ENCODE measurements at regions not wholly inside any gene's neighbourhood (a gene's known extent, or its start where the extent isn't known, plus 50 kb on each side); places are given as distances from the start of the nearest gene placed in this dataset.
A peak's percentile ranks its signal among the peaks of the same experiment; 100 is the strongest.
"Not testable (repeated sequence)": the region's sequence is repeated elsewhere in the genome, so short reads cannot be mapped to it uniquely, and the experiment has no call there.

DNA sequence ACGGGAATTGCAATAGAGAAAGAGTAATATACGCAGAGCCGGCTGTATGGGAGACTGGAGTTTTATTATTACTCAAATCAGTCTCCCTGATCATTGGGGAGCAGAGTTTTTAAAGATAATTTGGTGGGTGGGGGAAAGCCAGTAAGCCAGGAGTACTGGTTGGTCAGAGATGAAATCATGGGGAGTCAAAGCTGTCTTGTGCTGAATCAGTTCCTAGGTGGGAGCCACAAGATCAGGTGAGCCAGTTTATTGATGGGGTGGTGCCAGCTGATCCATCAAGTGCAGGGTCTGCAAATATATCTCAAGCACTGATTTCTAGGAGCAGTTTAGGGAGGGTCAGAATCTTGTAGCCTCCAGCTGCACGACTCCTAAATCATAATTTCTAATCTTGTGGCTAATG, 69.2 kb upstream of the SNX9 start:
- H3K23ac ChIP-seq (ENCODE audit: low read length); H4K8ac ChIP-seq (ENCODE audit: low read depth, low read length); H4K12ac ChIP-seq (ENCODE audit: low read depth, low read length); H3K4me2 ChIP-seq (ENCODE audit: low read length); H3K79me1 ChIP-seq (ENCODE audit: low read length); H3K9me3 ChIP-seq (ENCODE audit: insufficient read depth, low read depth, low read length); H3K14ac ChIP-seq (ENCODE audit: low read length); H3K36me3 ChIP-seq (ENCODE audit: control insufficient read depth in 1 of 2, insufficient read depth in 2 of 2, low read length in 2 of 2); H2BK12ac ChIP-seq (ENCODE audit: low read length); H3K4me1 ChIP-seq (ENCODE audit: control insufficient read depth in 1 of 2, insufficient read depth in 2 of 2, low read length in 2 of 2); H2AK5ac ChIP-seq (ENCODE audit: low read length); H2AFZ ChIP-seq (ENCODE audit: insufficient read depth, low read length, poor library complexity); DNase-seq; H3K4ac ChIP-seq (ENCODE audit: low read depth, low read length); H3K27me3 ChIP-seq (ENCODE audit: insufficient read depth, low read length); H3K9ac ChIP-seq (ENCODE audit: low read length); H3K18ac ChIP-seq (ENCODE audit: low read length); H3K4me3 ChIP-seq (ENCODE audit: low read depth, low read length); H3K79me2 ChIP-seq (ENCODE audit: control insufficient read depth, insufficient read depth, low read length, poor library complexity): not testable (repeated sequence)
- peak overlapping the region; percentile 64 for H4K91ac ChIP-seq (ENCODE audit: low read depth, low read length)
- no CpG with 5 or more reads among the region's 4 CpGs for WGBS (ENCODE audit: extremely low coverage, insufficient coverage, insufficient read length)
- H2BK120ac ChIP-seq (ENCODE audit: insufficient read depth, low read length, poor library complexity) = peak overlapping the region; percentile 17
- H3K27ac ChIP-seq (ENCODE audit: low read depth, low read length) = peak overlapping the region; percentile 33
- peak overlapping the region; percentile 72 for H2BK5ac ChIP-seq (ENCODE audit: low read depth, low read length, poor library complexity)

DNA sequence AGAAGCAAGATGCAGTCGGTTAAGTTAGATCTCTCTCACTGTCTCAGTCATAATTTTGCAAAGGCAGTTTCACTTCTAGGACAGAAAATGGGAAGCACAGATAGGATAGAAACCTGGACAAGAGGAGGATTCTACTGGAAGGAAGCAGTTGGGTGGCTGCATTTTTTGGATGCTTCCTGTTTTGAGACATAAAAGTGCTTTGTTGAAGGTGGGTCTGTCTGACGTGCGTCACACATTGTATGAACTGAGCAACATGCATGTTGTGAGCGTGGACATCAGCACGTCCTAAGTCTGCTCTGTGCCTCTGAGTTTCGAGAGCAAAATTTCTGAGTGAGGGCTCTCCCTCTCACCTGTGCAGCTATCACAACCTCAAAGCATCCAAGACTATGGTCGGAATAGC, 68.7 kb upstream of the SNX9 start:
- Histone ChIP-seq H3K4ac (ENCODE audit: low read depth, low read length) (no peak overlapping the region), H3K14ac (ENCODE audit: low read length) (no peak overlapping the region), H3K4me2 (ENCODE audit: low read length) (no peak overlapping the region), H3K18ac (ENCODE audit: low read length) (no peak overlapping the region), H4K8ac (ENCODE audit: low read depth, low read length) (no peak overlapping the region), H3K4me3 (ENCODE audit: low read depth, low read length) (no peak overlapping the region), H2AFZ (ENCODE audit: insufficient read depth, low read length, poor library complexity) (no peak overlapping the region), H3K4me1 (ENCODE audit: control insufficient read depth in 1 of 2, insufficient read depth in 2 of 2, low read length in 2 of 2) (peaks cover 0 to 8% of the 10 kb centered on the region in 2 experiments), H2AK5ac (ENCODE audit: low read length) (no peak overlapping the region), H3K9ac (ENCODE audit: low read length) (no peak overlapping the region), H2BK120ac (ENCODE audit: insufficient read depth, low read length, poor library complexity) (peak overlapping the region; percentile 6), H3K9me3 (ENCODE audit: insufficient read depth, low read depth, low read length) (peaks cover 5% of the 10 kb centered on the region), H4K91ac (ENCODE audit: low read depth, low read length) (no peak overlapping the region), H2BK5ac (ENCODE audit: low read depth, low read length, poor library complexity) (no peak overlapping the region), H3K27me3 (ENCODE audit: insufficient read depth, low read length) (no peaks in the 10 kb centered on the region), H3K23ac (ENCODE audit: low read length) (no peak overlapping the region), H3K79me2 (ENCODE audit: control insufficient read depth, insufficient read depth, low read length, poor library complexity) (no peaks in the 10 kb centered on the region), H3K79me1 (ENCODE audit: low read length) (peaks cover 4% of the 10 kb centered on the region), H4K12ac (ENCODE audit: low read depth, low read length) (no peak overlapping the region), H3K27ac (ENCODE audit: low read depth, low read length) (no peak overlapping the region), H3K36me3 (ENCODE audit: control insufficient read depth in 1 of 2, insufficient read depth in 2 of 2, low read length in 2 of 2) (no peaks in the 10 kb centered on the region), H2BK12ac (ENCODE audit: low read length) (no peak overlapping the region)
- WGBS (ENCODE audit: extremely low coverage, insufficient coverage, insufficient read length) = no CpG with 5 or more reads among the region's 7 CpGs
- DNase-seq = peak in 1 of 2 donors; percentile 81

DNA sequence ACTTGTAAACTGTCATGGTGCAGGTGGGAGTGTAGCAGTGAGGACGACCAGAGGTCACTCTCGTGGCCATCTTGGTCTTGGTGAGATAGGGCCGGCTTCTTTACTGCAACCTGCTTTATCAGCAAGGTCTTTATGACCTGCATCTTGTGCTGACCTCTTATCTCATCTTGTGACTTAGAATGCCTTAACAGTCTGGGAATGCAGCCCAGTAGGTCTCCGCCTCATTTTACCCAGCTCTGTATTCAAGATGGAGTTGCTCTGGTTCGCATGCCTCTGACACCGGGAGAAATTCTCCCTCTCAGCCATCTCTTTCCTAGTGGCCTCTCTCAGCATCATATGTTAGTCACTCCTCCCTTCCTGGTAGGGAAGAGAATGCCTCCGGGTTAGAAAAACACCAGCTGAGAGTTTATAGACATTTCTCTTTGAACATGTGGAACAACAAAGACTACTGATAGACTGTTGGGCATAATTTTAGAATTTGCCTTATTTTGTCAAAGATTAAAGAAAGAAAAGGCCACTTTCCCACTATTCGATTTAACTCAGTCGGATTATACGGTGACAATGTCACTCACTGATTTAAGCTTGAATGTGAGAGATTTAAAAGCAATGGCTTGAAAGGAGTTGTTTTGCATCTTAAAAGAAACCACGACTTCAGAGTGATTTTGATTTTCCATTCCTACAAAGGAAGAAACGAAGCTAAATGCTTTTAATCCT, 67.9 kb upstream of the SNX9 start:
- H4K91ac ChIP-seq (ENCODE audit: low read depth, low read length) = peak overlapping the region; percentile 11
- H3K79me1 ChIP-seq (ENCODE audit: low read length) = peaks cover 4% of the 10 kb centered on the region
- H3K79me2 ChIP-seq (ENCODE audit: control insufficient read depth, insufficient read depth, low read length, poor library complexity) = no peaks in the 10 kb centered on the region
- no peak overlapping the region for H3K9ac ChIP-seq (ENCODE audit: low read length)
- no peak overlapping the region for H3K14ac ChIP-seq (ENCODE audit: low read length)
- no peak overlapping the region for H2BK5ac ChIP-seq (ENCODE audit: low read depth, low read length, poor library complexity)
- H2AFZ ChIP-seq (ENCODE audit: insufficient read depth, low read length, poor library complexity) = no peak overlapping the region
- no peaks in the 10 kb centered on the region for H3K36me3 ChIP-seq (ENCODE audit: control insufficient read depth in 1 of 2, insufficient read depth in 2 of 2, low read length in 2 of 2)
- no peak overlapping the region for H3K4me2 ChIP-seq (ENCODE audit: low read length)
- no peak overlapping the region for H3K18ac ChIP-seq (ENCODE audit: low read length)
- no CpG with 5 or more reads among the region's 12 CpGs for WGBS (ENCODE audit: extremely low coverage, insufficient coverage, insufficient read length)
- no peak overlapping the region for H4K12ac ChIP-seq (ENCODE audit: low read depth, low read length)
- no peak overlapping the region for H4K8ac ChIP-seq (ENCODE audit: low read depth, low read length)
- H3K27me3 ChIP-seq (ENCODE audit: insufficient read depth, low read length) = no peaks in the 10 kb centered on the region
- no peak overlapping the region for H3K27ac ChIP-seq (ENCODE audit: low read depth, low read length)
- H2BK120ac ChIP-seq (ENCODE audit: insufficient read depth, low read length, poor library complexity) = peak overlapping the region; percentile 4
- no peak overlapping the region for H2AK5ac ChIP-seq (ENCODE audit: low read length)
- no peak overlapping the region for H2BK12ac ChIP-seq (ENCODE audit: low read length)
- H3K4me1 ChIP-seq (ENCODE audit: control insufficient read depth in 1 of 2, insufficient read depth in 2 of 2, low read length in 2 of 2) = peaks cover 0 to 8% of the 10 kb centered on the region in 2 experiments
- H3K9me3 ChIP-seq (ENCODE audit: insufficient read depth, low read depth, low read length) = peaks cover 5% of the 10 kb centered on the region
- no peak overlapping the region for H3K23ac ChIP-seq (ENCODE audit: low read length)
- no peak overlapping the region for H3K4me3 ChIP-seq (ENCODE audit: low read depth, low read length)
- peak; percentile 78 to 88 for DNase-seq
- no peak overlapping the region for H3K4ac ChIP-seq (ENCODE audit: low read depth, low read length)

DNA sequence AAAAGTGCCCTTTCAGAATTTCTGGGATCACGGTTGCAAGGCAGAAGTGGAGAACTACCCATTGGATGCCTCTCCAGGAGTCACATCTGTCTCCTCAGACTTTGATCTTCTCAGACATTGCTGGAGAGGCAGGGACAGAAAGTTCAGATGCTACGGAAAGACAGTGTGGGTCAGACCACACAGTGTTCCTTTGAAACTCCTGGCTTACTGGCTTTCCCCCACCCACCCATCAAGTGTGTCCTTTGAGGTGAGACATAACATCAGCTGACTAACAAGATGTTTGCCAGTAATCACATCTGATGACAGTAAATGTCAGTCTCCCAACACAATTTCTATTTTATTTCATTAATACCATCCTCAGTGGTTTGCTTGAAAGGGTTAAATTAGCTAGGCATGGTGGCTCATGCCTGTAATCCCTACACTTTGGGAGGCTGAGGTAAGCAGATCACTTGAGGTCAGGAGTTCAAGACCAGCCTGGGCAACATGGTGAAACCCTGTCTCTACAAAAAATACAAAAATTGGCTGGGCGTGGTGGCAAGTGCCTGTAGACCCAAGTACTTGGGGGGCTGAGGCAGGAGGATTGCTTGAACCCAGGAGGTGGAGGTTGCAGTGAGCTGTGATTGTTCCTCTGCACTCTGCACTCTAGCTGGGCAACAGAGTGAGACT, 67.2 kb upstream of the SNX9 start:
- Histone ChIP-seq H2BK12ac (ENCODE audit: low read length) (peak overlapping the region; percentile 9), H3K27me3 (ENCODE audit: insufficient read depth, low read length) (no peaks in the 10 kb centered on the region), H3K4ac (ENCODE audit: low read depth, low read length) (no peak overlapping the region), H2AFZ (ENCODE audit: insufficient read depth, low read length, poor library complexity) (no peak overlapping the region), H3K4me2 (ENCODE audit: low read length) (no peak overlapping the region), H4K12ac (ENCODE audit: low read depth, low read length) (no peak overlapping the region), H3K79me1 (ENCODE audit: low read length) (peaks cover 8% of the 10 kb centered on the region), H2BK120ac (ENCODE audit: insufficient read depth, low read length, poor library complexity) (peak overlapping the region; percentile 4), H3K18ac (ENCODE audit: low read length) (no peak overlapping the region), H3K14ac (ENCODE audit: low read length) (no peak overlapping the region), H3K9me3 (ENCODE audit: insufficient read depth, low read depth, low read length) (peaks cover 5% of the 10 kb centered on the region), H3K23ac (ENCODE audit: low read length) (no peak overlapping the region), H3K4me1 (ENCODE audit: control insufficient read depth in 1 of 2, insufficient read depth in 2 of 2, low read length in 2 of 2) (peaks cover 4 to 14% of the 10 kb centered on the region in 2 experiments), H3K4me3 (ENCODE audit: low read depth, low read length) (no peak overlapping the region), H4K8ac (ENCODE audit: low read depth, low read length) (no peak overlapping the region), H2BK5ac (ENCODE audit: low read depth, low read length, poor library complexity) (no peak overlapping the region), H4K91ac (ENCODE audit: low read depth, low read length) (peak overlapping the region; percentile 11), H3K79me2 (ENCODE audit: control insufficient read depth, insufficient read depth, low read length, poor library complexity) (no peaks in the 10 kb centered on the region), H2AK5ac (ENCODE audit: low read length) (no peak overlapping the region), H3K9ac (ENCODE audit: low read length) (no peak overlapping the region), H3K36me3 (ENCODE audit: control insufficient read depth in 1 of 2, insufficient read depth in 2 of 2, low read length in 2 of 2) (no peaks in the 10 kb centered on the region), H3K27ac (ENCODE audit: low read depth, low read length) (no peak overlapping the region)
- DNase-seq = no peak
- no CpG with 5 or more reads among the region's 3 CpGs for WGBS (ENCODE audit: extremely low coverage, insufficient coverage, insufficient read length)

Measured in trophoblast cell (in vitro differentiated cells and primary cell).